A549 (cell line): ENCODE measurements at regions not wholly inside any gene's neighbourhood (a gene's known extent, or its start where the extent isn't known, plus 50 kb on each side); places are given as distances from the start of the nearest gene placed in this dataset.
"Not testable (repeated sequence)": the region's sequence is repeated elsewhere in the genome, so short reads cannot be mapped to it uniquely, and the experiment has no call there.

Experiments used
- ATAC-seq, 2 experiments: fragments of 200-7000 bp in 1 of 2; fragments of >200 bp in 1 of 2; cut with Nextera tagmentation in 1 of 2; cut with Tn5 transposase in 1 of 2; 3 replicates each; pipeline versions ENCODE4 v1.8.0 to v1.9.1; 2018 to 2020; ENCODE audit warnings: mild to moderate bottlenecking in 1 of 2, moderate library complexity in 1 of 2
- CTCF ChIA-PET: fragments of 300-600 bp; sonication (Branson Sonifier 250); formaldehyde crosslinking; extraction: SDS; loops from one replicate; lab custom pipeline; 2021; ENCODE audit warnings: antibody characterized with exemption, inconsistent platforms; lab: Yijun Ruan, JAX
- POLR2A ChIA-PET: fragments of 350-600 bp; formaldehyde crosslinking; extraction: SDS; loops from one replicate; lab custom pipeline; 2021; ENCODE audit warnings: antibody characterized with exemption, inconsistent platforms; lab: Yijun Ruan, JAX
- DNase-seq, 2 experiments: peaks; one replicate each; pipeline versions ENCODE4 v3.0.0 to v3.0.0-alpha.2; 2011 to 2016; ENCODE audit warnings: low read depth in 1 of 2, low spot score in 1 of 2
- FAIRE-seq: peaks from 2 replicates; lab custom pipeline; 2011; peaks lifted over from hg19 to GRCh38; lab: Jason Lieb, UNC
- H3K27ac ChIP-seq, 2 experiments: fragments of >200 bp; sonication (Bioruptor Twin); formaldehyde crosslinking; 3 replicates each; pipeline ENCODE4 v1.5.1; 2016 to 2017
- H3K4me1 ChIP-seq: fragments of >200 bp; sonication (Bioruptor Twin); formaldehyde crosslinking; 3 replicates; pipeline ENCODE4 v1.6.1; 2016
- H3K4me2 ChIP-seq: fragments of >200 bp; sonication (Bioruptor Twin); formaldehyde crosslinking; 3 replicates; pipeline ENCODE4 v1.6.1; 2016
- H3K4me3 ChIP-seq: fragments of >200 bp; sonication (Bioruptor Twin); formaldehyde crosslinking; 3 replicates; pipeline ENCODE4 v1.5.1; 2016
- H3K9me3 ChIP-seq: fragments of >200 bp; sonication (Bioruptor Twin); formaldehyde crosslinking; 3 replicates; pipeline ENCODE4 v1.6.1; 2016
- ATOH8 ChIP-seq: fragments of 250-450 bp; sonication (Bioruptor Pico); IDR thresholded peaks from 2 replicates; pipeline ENCODE4 v1.5.0; 2020; ENCODE audit warnings: low read depth, mild to moderate bottlenecking, moderate library complexity
- ELK1 ChIP-seq: fragments of 150-350 bp; IDR thresholded peaks from 2 replicates; pipeline ENCODE4 v1.6.1; 2014; ENCODE audit warnings: low read depth, mild to moderate bottlenecking, low read length
- ESRRA ChIP-seq: fragments of 150-350 bp; IDR thresholded peaks from 2 replicates; pipeline ENCODE4 v1.6.1; 2014; ENCODE audit warnings: mild to moderate bottlenecking, low read length, borderline replicate concordance
- HDAC2 ChIP-seq: fragments of 200-600 bp; sonication (generic); IDR thresholded peaks from 2 replicates; pipeline ENCODE4 v1.6.1; 2016
- HMGXB4 ChIP-seq: fragments of 250-450 bp; sonication (Bioruptor Pico); IDR thresholded peaks from 2 replicates; pipeline ENCODE4 v1.5.0; 2021; ENCODE audit warnings: mild to moderate bottlenecking, moderate library complexity, borderline replicate concordance
- HOXB13 ChIP-seq: fragments of 250-450 bp; sonication (Bioruptor Pico); IDR thresholded peaks from 2 replicates; pipeline ENCODE4 v1.5.0; 2020; ENCODE audit warnings: low read depth, mild to moderate bottlenecking, moderate library complexity
- HOXB5 ChIP-seq: fragments of 250-450 bp; sonication (Bioruptor Pico); IDR thresholded peaks from 2 replicates; pipeline ENCODE4 v1.5.0; 2020; ENCODE audit warnings: mild to moderate bottlenecking, moderate library complexity
- KDM5A ChIP-seq: fragments of 200-600 bp; sonication (generic); IDR thresholded peaks from 2 replicates; pipeline ENCODE4 v1.6.1; 2016; ENCODE audit warnings: antibody characterized with exemption, mild to moderate bottlenecking
- MAFK ChIP-seq: fragments of 450-650 bp; IDR thresholded peaks from 2 replicates; pipeline ENCODE4 v1.6.1; 2014; ENCODE audit not compliant: partially characterized antibody
- MAX ChIP-seq: IDR thresholded peaks from 2 replicates; pipeline ENCODE4 v1.6.1; 2012
- NPAS2 ChIP-seq: fragments of 250-450 bp; sonication (Bioruptor Pico); IDR thresholded peaks from 2 replicates; pipeline ENCODE4 v1.8.0; 2022; ENCODE audit warnings: mild to moderate bottlenecking, moderate library complexity, borderline replicate concordance
- PHF8 ChIP-seq: fragments of 200-600 bp; sonication (generic); IDR thresholded peaks from 2 replicates; pipeline ENCODE4 v1.6.1; 2016; ENCODE audit warnings: low read depth, mild to moderate bottlenecking, antibody characterized with exemption, moderate library complexity, borderline replicate concordance
- RCOR1 ChIP-seq: fragments of 150-350 bp; IDR thresholded peaks from 2 replicates; pipeline ENCODE4 v1.6.1; 2014; ENCODE audit warnings: antibody characterized with exemption, low read length, low read depth
- ZNF302 ChIP-seq: fragments of 250-450 bp; sonication (Bioruptor Pico); IDR thresholded peaks from 2 replicates; pipeline ENCODE4 v1.9.0; 2021; ENCODE audit warnings: inconsistent platforms, mild to moderate bottlenecking, moderate library complexity
- WGBS: methylation state at CpG from one replicate; pipeline ENCODE4 v1.1.6; 2017; ENCODE audit errors: missing lambda C conversion rate; 5-methylcytosine and 5-hydroxymethylcytosine counted together

GRCh38 chr12:47307680-47308399 is 228.1 kb upstream of the AMIGO2 start (continued):
- no peak for TF ChIP-seq ATOH8 (CRISPR knock-in tag)
- peak; percentile 75 for TF ChIP-seq MAX

GRCh38 chr12:47306773-47307679 is 227.3 kb upstream of the AMIGO2 start:
- FAIRE-seq: not testable (repeated sequence)

GRCh38 chr12:47306130-47306529 is 226.4 kb upstream of the AMIGO2 start:
- FAIRE-seq: no peak

More at GRCh38 chr12:47306773-47307679, 227.3 kb upstream of the AMIGO2 start:
- CTCF ChIA-PET: interaction anchor here (0.6 to 2.3 kb wide), 8 partner anchors 10 to 274 kb away, joined by 3 to 15 read pairs (median 3); partner anchors contain the start of genes AMIGO2 and PCED1B
- 94% methylated on average over 25 of the region's 25 CpGs for WGBS
- TF ChIP-seq HOXB13 (0 out of 2 replicates have a peak, but pooled peaks have one; percentile 9), ZNF302 (0 out of 2 replicates have a peak, but pooled peaks have one; percentile 40), MAFK (peak; percentile 73)
- peak in 1 of 2 experiments; percentile 29; a peak in 3 of 6 replicates for ATAC-seq
- H3K9me3 ChIP-seq: peaks cover 16% of the 10 kb centered on the region
- H3K4me3 ChIP-seq, POLR2A ChIA-PET: not testable (repeated sequence)
- H3K4me1 ChIP-seq: peaks cover 33% of the 10 kb centered on the region
- H3K27ac ChIP-seq: peak overlapping the region; percentile 85 to 86
- peak in 1 of 2 experiments; percentile 30 for DNase-seq
- H3K4me2 ChIP-seq: peak overlapping the region; percentile 55

More at GRCh38 chr12:47306130-47306529, 226.4 kb upstream of the AMIGO2 start:
- Histone ChIP-seq H3K27ac (peak overlapping the region; percentile 85 to 86), H3K4me1 (peaks cover 38% of the 10 kb centered on the region), H3K9me3 (peaks cover 11% of the 10 kb centered on the region), H3K4me2 (no peak overlapping the region), H3K4me3 (no peak overlapping the region)
- 93% methylated on average over 22 of the region's 22 CpGs for WGBS
- ChIA-PET CTCF (interaction anchor here (1.0 to 2.3 kb wide), 4 partner anchors 9 to 273 kb away, joined by 3 to 15 read pairs (median 3); no protein-coding TSS in a partner anchor), POLR2A (no interaction called here)
- DNase-seq: no peak
- ATAC-seq: no peak
- TF ChIP-seq HDAC2 (no peak), HOXB5 (CRISPR knock-in tag) (no peak), NPAS2 (CRISPR knock-in tag) (no peak), HMGXB4 (CRISPR knock-in tag) (no peak), ELK1 (no peak), PHF8 (no peak), ESRRA (no peak), RCOR1 (no peak), KDM5A (no peak)
